ENCODE measurements at regions not wholly inside any gene's neighbourhood (a gene's known extent, or its start where the extent isn't known, plus 50 kb on each side); places are given as distances from the start of the nearest gene placed in this dataset.
"Not testable (repeated sequence)": the region's sequence is repeated elsewhere in the genome, so short reads cannot be mapped to it uniquely, and the experiment has no call there.

- DNase-seq (ENCODE audit: low read depth) = no peak
Measured at GRCh38 chr2:72078773-72079172, 68.9 kb downstream of the CYP26B1 start.

DNA sequence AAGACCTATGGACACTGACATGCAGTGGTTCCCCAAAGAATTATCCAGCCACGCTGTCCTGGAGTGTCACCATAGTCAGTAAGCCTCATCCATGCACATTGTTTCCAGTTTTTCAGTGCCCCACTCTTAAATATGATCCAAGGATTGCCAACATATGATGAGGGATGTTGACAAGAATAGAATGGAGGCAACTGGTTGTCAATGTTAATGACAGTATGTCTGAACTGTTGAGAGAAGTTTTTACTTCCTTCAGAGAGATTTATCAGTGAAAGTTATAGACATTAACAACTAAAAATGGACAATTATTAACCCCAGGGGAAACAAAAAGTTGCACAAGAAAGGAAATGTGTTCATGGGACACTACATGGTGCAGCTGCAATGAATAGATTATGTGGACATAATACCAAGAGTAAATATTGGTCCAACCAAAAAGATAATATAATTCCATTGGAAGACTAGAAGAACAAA, 69.9 kb downstream of the CYP26B1 start:
- no peak for DNase-seq (ENCODE audit: low read depth)

GRCh38 chr2:72073373-72073772, 74.3 kb downstream of the CYP26B1 start:
- not testable (repeated sequence) for DNase-seq (ENCODE audit: low read depth)

GRCh38 chr2:72064197-72064596, 83.5 kb downstream of the CYP26B1 start:
- not testable (repeated sequence) for DNase-seq (ENCODE audit: low read depth)

- DNase-seq (ENCODE audit: low read depth) = no peak
Measured at GRCh38 chr2:72062336-72062735, 85.3 kb downstream of the CYP26B1 start.

DNA sequence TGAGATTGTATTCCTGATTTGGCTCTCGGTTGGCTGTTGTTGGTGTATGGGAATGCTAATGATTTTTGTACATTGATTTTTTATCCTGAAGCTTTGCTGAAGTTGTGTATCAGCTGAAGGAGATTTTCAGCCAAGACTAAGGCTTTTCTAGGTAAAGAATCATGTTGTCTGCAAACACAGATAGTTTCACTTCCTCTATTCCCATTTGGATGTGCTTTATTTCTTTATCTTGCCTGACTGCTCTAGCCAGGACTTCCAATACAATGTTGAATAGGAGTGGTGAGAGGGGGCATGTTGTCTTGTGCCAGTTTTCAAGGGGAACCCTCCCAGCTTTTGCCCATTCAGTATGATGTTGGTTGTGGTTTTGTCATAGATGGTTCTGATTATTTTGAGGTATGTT, 90.4 kb downstream of the CYP26B1 start:
- no peak for DNase-seq (ENCODE audit: low read depth)

DNA sequence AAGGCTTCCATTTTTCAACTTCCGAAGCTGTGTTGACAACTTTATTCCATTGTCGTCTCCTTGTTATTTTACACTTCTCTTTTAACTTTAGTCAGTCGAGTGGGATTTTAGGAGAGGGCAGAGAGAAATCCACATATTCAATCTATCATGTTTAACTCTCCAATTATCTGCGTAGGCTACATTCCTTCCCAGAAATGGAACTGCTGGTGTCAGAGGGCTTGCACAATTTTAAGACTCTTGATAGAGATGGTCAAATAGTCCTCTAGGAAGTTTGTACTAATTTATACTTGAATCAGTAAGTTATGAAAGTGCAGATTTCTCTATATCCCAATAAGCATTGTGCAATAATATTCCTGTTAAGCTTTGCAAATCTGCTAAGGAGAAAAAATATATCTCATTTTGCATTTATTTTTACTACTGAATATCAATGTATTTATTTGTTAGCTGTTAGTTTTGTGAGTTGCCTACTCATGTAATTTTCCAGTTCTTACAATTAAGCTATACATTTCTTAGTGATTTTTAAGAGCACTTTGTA, 95.6 kb downstream of the CYP26B1 start:
- no peak for DNase-seq (ENCODE audit: low read depth)

DNA sequence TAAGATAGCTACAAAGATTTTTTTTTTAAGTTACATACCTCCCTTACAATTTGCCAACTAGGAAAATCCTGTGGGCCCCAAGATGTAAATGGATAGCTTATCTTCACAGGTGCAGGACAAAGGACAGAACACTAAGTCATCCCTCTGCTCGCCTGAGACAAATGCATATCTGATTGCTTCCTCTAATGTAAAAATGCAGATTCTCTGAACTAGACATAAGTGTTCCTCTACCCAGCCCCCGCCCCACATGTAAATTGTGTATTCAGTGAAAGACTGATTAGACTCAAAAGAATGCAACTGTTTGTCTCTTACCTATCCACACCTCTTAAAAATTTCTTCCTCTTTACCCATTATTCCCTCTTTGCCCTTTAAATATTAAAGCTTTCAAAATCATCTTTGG, 96.5 kb downstream of the CYP26B1 start:
- DNase-seq (ENCODE audit: low read depth) = no peak

GRCh38 chr2:72050734-72051133, 96.9 kb downstream of the CYP26B1 start:
- no peak for DNase-seq (ENCODE audit: low read depth)

DNA sequence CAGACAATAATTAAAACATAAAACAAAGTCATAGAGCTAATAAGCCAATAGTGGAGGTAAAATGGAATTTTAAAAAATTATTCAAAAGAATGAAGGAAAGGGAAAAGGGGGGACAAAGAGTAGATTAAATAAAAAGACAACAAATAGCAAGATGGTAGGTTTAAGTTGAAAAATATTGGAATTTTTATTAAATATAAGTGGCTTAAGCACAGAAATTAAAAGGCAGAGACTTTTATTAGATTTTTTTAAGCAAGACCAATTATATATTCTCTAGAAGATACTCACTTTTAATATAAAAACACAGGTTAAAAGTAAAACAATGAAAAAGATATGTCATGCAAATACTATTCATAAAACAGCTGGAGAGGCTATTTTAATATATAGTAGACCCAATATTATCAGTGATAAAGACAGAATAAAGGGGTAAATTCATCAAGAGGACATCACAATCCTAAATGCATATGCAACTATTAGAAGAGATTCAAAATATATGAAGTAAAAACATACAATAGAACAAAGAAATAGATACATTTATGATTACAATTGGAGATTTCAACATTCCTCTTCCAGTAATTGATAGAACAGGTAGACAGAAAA, 98.7 kb downstream of the CYP26B1 start:
- no peak for DNase-seq (ENCODE audit: low read depth)

DNA sequence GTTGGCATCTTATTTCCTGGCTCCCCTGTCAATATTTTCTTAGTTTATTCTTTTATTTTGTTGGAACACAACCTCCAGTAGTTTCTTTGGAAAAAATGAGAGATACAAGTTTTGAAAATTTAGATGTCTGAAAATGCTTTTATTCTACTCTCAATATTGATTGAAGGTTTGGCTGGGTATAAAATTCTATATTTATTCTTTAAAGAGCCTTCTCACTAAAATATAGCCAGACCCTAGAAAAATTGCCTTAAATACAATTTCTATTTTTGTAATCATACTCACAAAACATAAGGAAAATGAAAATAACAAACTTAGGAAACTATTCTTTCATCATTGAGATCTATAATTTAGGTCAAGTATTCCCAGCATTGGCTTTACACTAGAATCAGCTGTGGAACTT, 103.7 kb downstream of the CYP26B1 start:
- no peak for DNase-seq (ENCODE audit: low read depth)

- DNase-seq (ENCODE audit: low read depth) = no peak
Measured at GRCh38 chr2:72041638-72042111, 106.0 kb downstream of the CYP26B1 start.

- no peak for DNase-seq (ENCODE audit: low read depth)
Measured at GRCh38 chr2:72040629-72041571, 106.8 kb downstream of the CYP26B1 start.

DNA sequence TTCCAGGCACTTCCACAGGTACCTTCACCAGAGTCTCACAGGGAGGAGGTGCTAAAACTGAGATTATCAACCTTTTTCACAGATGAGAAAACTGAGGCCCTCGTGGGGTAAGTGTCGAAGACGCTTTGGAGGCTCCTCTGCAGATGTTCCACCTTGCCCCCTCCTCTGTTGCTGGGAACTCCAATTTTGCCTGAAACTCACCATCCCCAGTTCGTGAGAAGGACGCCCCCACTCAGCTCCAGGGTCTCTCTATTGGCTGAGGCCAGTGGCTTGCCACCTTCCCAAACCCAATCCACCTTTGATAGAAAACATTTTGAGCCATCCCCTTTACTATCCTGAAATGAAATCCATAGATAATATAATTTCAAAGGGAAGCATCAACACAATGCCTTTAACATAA, 109.1 kb downstream of the CYP26B1 start:
- DNase-seq (ENCODE audit: low read depth) = no peak

- DNase-seq (ENCODE audit: low read depth) = no peak
Measured at GRCh38 chr2:72037261-72037666, 110.4 kb downstream of the CYP26B1 start.

DNA sequence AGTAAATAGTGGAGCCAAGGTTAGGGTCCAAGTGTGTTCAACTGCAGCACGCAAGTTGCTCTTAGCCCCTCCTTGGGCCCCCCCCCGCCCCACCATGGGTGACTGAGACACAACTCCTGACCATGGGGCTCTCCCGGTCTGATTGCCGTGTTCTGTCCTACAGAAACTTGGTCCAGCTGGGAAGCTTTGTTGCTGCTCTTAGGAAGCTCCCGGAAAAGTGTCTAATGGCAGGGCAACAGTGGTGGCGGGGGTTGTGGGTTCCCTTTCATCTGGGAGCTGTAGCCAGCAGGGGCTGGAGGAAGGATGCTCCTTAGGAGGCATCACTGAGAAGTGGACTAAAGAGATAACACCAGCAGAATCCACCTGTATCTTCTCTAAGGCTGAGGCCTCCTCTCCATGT, 111.1 kb downstream of the CYP26B1 start:
- DNase-seq (ENCODE audit: low read depth) = no peak

DNA sequence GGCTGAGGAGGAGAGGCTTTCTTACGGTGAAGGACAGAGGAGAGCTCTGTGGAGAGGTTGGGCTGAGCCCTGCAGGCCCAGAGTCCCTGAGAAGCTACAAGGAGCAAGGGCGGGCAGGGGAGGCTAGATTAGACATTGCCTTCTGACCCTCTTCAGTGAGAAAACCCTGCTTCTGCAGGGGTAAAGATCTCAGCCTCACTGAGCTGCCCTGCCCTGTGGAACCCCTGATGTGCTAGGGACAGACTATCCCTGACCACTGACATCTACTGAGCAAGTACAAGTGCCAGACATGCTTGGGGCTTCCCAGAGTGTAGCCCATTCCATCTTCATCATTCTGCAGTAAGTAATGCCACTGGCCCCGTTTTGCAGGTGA, 111.5 kb downstream of the CYP26B1 start:
- no peak for DNase-seq (ENCODE audit: low read depth)

GRCh38 chr2:72035518-72036172, 112.0 kb downstream of the CYP26B1 start:
- no peak for DNase-seq (ENCODE audit: low read depth)

DNA sequence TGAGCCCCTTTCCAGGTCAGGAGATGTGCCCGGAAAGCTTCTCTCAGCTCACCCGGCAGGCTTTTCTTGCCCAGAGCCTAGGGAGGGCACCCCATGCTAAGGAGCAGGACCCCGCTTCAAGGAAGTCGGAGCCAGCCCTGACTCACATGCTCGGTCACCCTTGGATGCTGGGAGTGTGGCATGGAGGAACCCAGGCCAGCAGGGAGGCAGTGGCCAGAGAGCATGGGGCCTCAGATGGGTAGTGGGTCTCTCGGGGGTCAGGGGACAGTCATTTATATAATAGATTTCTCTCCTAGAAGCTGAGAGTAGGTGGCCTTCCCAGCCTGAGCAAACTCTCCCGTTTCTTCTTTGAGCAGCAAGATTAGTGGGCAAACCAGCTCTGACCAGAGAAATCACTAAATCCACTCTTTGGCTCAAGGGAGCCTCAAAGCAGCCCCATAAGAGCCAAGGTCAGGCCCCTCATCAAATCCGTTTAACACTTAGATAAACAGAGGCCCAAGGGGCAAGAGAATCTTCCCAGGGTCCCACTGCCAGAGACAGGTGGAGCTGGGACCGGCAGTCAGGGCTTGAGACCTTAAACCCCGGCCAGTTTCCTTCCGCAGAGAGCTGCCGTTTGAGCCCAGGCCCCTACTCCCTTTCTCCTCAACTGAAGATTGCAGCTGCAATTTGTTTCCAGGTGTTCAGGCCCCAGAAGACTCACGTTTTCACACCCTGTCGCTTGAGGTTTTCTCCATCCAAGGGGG, 113.1 kb downstream of the CYP26B1 start:
- DNase-seq (ENCODE audit: low read depth) = no peak

GRCh38 chr2:72033636-72034035, 114.0 kb downstream of the CYP26B1 start:
- no peak for DNase-seq (ENCODE audit: low read depth)

DNA sequence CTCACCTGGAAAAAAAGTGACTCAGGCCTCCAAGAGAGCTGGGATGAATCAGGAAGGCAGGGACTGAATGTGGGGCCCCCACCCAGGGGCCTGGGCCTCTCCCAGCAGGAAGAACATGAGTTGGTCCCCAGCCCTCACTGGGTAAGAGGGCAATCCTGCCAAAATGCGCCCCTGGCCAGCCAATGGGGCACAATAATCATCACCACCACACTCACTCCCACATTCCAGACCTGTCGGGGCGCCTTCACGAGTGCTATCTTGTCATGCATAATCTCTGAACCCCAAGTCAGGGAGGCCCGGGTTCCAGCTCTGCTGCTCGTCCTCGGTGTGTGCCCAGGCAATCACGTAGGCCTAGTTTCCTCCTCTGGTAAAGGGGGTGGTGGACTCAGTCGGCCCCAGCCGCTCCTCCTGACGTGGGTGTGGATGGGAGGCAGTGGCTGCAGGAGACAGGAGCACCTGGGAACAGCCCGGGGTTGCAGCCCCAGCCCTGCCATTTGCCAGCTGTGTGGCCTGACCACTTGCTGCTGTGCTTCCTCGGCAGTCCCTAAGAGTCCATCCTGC, 115.1 kb downstream of the CYP26B1 start:
- no peak for DNase-seq (ENCODE audit: low read depth)
